PC-3 (cell line): ENCODE measurements at regions not wholly inside any gene's neighbourhood (a gene's known extent, or its start where the extent isn't known, plus 50 kb on each side); places are given as distances from the start of the nearest gene placed in this dataset.

Source experiments
- ATAC-seq: fragments of 200-7000 bp; cut with Tn5 transposase; 2 replicates; pipeline ENCODE4 v1.9.1; 2020; ENCODE audit warnings: mild to moderate bottlenecking, moderate library complexity
- BruUV-seq: library from RNA; stranded (reverse); fragments of 400-500 nt; replicated peaks from 2 replicates; lab custom pipeline; 2021; lab: Mats Ljungman, UMichigan
- CTCF ChIA-PET: fragments of 300-600 bp; sonication (Branson Sonifier 250); formaldehyde crosslinking; loops from one replicate; lab custom pipeline; 2022; ENCODE audit warnings: antibody characterized with exemption; lab: Charles Lee
- POLR2A ChIA-PET: fragments of 300-600 bp; sonication (Branson Sonifier 250); formaldehyde crosslinking; loops from one replicate; lab custom pipeline; 2022; ENCODE audit warnings: antibody characterized with exemption; ENCODE audit not compliant: unreplicated experiment; lab: Charles Lee
- DNase-seq: peaks from one replicate; pipeline ENCODE4 v3.0.0-alpha.2; 2015
- H2AFZ ChIP-seq: fragments of 300-600 bp; sonication (generic); 2 replicates; pipeline ENCODE4 v1.6.0; 2016; ENCODE audit warnings: antibody characterized with exemption, low read length
- H3F3A ChIP-seq: fragments of 300-600 bp; sonication (generic); one replicate; pipeline ENCODE4 v1.6.0; 2017; ENCODE audit warnings: antibody characterized with exemption, low read length, control low read depth, mild to moderate bottlenecking; ENCODE audit not compliant: unreplicated experiment
- H3K27ac ChIP-seq: fragments of 300-600 bp; sonication (generic); 2 replicates; pipeline ENCODE4 v1.5.1; 2016; ENCODE audit warnings: mild to moderate bottlenecking, low read length
- H3K27me3 ChIP-seq: fragments of 300-600 bp; sonication (generic); 2 replicates; pipeline ENCODE4 v1.6.1; 2016; ENCODE audit warnings: low read length, mixed read lengths
- H3K36me3 ChIP-seq: fragments of 300-600 bp; sonication (generic); 2 replicates; pipeline ENCODE4 v1.6.1; 2016; ENCODE audit warnings: low read depth, mixed run types, low read length, mixed read lengths
- H3K4me1 ChIP-seq: fragments of 300-600 bp; sonication (generic); 2 replicates; pipeline ENCODE4 v1.5.1; 2016; ENCODE audit warnings: low read length; ENCODE audit not compliant: insufficient read depth
- H3K4me2 ChIP-seq: fragments of 300-600 bp; sonication (generic); 2 replicates; pipeline ENCODE4 v1.6.0; 2016; ENCODE audit warnings: low read length
- H3K4me3 ChIP-seq: fragments of 300-600 bp; sonication (generic); 2 replicates; pipeline ENCODE4 v1.5.1; 2016; ENCODE audit warnings: mild to moderate bottlenecking, low read length, mixed read lengths
- H3K79me2 ChIP-seq: fragments of 300-600 bp; sonication (generic); 2 replicates; pipeline ENCODE4 v1.6.1; 2017; ENCODE audit warnings: low read length, mixed read lengths
- H3K9ac ChIP-seq: fragments of 300-600 bp; sonication (generic); 2 replicates; pipeline ENCODE4 v1.6.0; 2016; ENCODE audit warnings: mild to moderate bottlenecking, low read length
- H3K9me2 ChIP-seq: fragments of 300-600 bp; sonication (generic); replicated peaks from 2 replicates; pipeline ENCODE4 v1.6.1; 2016; ENCODE audit warnings: mixed run types, low read length, mixed read lengths
- H3K9me3 ChIP-seq: fragments of 300-600 bp; sonication (generic); 2 replicates; pipeline ENCODE4 v1.6.1; 2016; ENCODE audit warnings: low read length, mixed read lengths
- H4K20me1 ChIP-seq: fragments of 300-600 bp; sonication (generic); 2 replicates; pipeline ENCODE4 v1.6.1; 2016; ENCODE audit warnings: low read length, mixed read lengths
- EZH2 ChIP-seq: fragments of 300-600 bp; sonication (generic); IDR thresholded peaks from one replicate; pipeline ENCODE4 v1.6.1; 2017; ENCODE audit warnings: antibody characterized with exemption, mild to moderate bottlenecking, low read length; ENCODE audit not compliant: unreplicated experiment
- EZH2phosphoT487 ChIP-seq: fragments of 300-600 bp; sonication (generic); IDR thresholded peaks from 2 replicates; pipeline ENCODE4 v1.6.1; 2018; ENCODE audit warnings: mild to moderate bottlenecking, antibody characterized with exemption, low read length, borderline replicate concordance
- intact Hi-C: fragments of 100-400 bp; cut with micrococcal nuclease; formaldehyde crosslinking; loops from 2 replicates; pipeline ENCODE4 v1.9.0; 2023
- TF ChIP-seq, protein P1 (sequence below): fragments of 300-600 bp; sonication (generic); conservative IDR thresholded peaks from 2 replicates; pipeline ENCODE4 v1.5.1; 2017; ENCODE audit warnings: antibody characterized with exemption, low read depth, mild to moderate bottlenecking, low read length

DNA sequence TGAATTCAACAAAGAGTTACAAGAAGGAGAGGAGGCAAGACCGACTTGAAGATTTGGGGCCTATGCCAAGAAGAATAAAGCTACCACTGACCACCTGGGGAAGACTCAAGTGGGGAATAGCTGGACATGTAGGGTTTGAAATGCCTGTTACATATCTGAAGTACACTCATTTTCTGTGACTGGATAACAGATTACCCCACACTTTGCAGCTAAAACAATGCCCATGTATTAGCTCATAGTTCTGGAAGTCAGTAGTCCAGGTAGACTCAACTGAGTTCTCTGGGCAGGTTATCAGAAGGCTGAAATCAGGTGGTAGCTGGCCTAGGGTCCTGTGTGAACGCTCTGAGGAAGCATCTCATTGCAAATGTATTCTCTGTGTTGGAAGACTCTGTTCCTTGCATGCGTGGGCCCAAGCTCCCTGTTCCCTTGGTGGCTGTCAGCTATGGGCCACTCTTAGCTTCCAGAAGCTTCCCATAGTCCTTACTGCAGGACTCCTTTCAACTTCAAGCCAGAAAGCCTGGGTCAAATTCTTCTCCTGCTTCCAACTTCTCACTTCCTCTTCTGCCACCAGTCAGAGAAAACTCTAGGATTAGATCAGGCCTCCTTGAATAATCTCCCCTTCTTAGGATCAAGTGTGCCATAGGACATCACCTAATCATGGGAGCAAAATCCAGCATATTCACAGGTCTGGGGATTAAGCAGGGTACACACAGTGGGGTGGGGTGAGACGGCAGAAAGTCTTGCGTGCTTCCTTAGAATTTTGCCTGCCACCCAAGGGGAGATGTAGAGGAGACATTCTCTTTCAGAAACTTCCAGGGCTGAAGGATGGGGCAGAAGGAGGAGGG lies 187.8 kb downstream of the SHQ1 start:
- BruUV-seq = no TSS peak
- intact Hi-C loops = loop anchor here (2.0 to 5.0 kb wide), 5 partner anchors 62 to 213 kb away; partner anchors contain the start of gene RYBP
- POLR2A ChIA-PET = no interaction called here
- peak overlapping the region; percentile 28; the same call in 1 of the 2 replicates for H3K4me2 ChIP-seq
- no peak overlapping the region for H2AFZ ChIP-seq
- H3K9me2 ChIP-seq = no peaks in the 10 kb centered on the region
- H3K27ac ChIP-seq = no peak overlapping the region
- H3K4me3 ChIP-seq = no peak overlapping the region
- no peaks in the 10 kb centered on the region for H3K36me3 ChIP-seq
- no peaks in the 10 kb centered on the region for H3K27me3 ChIP-seq
- no peak overlapping the region for H3K9ac ChIP-seq
- CTCF ChIA-PET = no interaction called here
- ATAC-seq (no peak; the same call in 1 of the 2 replicates), DNase-seq (no peak)
- no peaks in the 10 kb centered on the region for H3K9me3 ChIP-seq
- peaks cover 22% of the 10 kb centered on the region for H3K4me1 ChIP-seq
- TF ChIP-seq, protein P1, sequence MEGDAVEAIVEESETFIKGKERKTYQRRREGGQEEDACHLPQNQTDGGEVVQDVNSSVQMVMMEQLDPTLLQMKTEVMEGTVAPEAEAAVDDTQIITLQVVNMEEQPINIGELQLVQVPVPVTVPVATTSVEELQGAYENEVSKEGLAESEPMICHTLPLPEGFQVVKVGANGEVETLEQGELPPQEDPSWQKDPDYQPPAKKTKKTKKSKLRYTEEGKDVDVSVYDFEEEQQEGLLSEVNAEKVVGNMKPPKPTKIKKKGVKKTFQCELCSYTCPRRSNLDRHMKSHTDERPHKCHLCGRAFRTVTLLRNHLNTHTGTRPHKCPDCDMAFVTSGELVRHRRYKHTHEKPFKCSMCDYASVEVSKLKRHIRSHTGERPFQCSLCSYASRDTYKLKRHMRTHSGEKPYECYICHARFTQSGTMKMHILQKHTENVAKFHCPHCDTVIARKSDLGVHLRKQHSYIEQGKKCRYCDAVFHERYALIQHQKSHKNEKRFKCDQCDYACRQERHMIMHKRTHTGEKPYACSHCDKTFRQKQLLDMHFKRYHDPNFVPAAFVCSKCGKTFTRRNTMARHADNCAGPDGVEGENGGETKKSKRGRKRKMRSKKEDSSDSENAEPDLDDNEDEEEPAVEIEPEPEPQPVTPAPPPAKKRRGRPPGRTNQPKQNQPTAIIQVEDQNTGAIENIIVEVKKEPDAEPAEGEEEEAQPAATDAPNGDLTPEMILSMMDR = no peak
- TF ChIP-seq EZH2 (no peak), EZH2phosphoT487 (no peak)
- H3F3A ChIP-seq = no peaks in the 10 kb centered on the region
- no peaks in the 10 kb centered on the region for H3K79me2 ChIP-seq
- no peaks in the 10 kb centered on the region for H4K20me1 ChIP-seq

DNA sequence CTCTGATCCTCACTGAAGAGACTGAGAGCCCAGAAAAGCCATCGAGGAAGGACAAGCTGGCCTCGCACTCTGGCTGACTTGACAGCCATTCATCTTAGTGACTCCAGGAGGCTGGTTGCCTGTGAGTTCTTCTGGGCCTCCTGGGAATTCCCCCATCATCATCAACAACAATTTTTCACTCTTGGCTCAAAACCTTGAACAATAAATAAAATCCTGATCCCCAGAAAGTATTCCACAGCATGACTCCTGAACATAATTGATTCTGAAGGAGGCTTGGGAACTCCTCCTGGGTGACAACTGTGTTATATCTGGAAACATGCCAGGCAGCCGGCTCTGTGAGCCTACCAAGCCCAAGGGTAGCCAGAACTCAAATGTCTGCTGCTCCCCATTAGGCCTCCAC lies 188.6 kb downstream of the SHQ1 start:
- ATAC-seq (no peak), DNase-seq (no peak)
- no peaks in the 10 kb centered on the region for H3K9me2 ChIP-seq
- TF ChIP-seq, protein P1 = no peak
- no peak for TF ChIP-seq EZH2
- TF ChIP-seq EZH2phosphoT487 = no peak
- no peaks in the 10 kb centered on the region for H4K20me1 ChIP-seq
- H3K4me1 ChIP-seq = peaks cover 31% of the 10 kb centered on the region
- no peaks in the 10 kb centered on the region for H3F3A ChIP-seq
- H3K4me3 ChIP-seq = no peak overlapping the region
- no peak overlapping the region for H2AFZ ChIP-seq
- CTCF ChIA-PET = no interaction called here
- H3K79me2 ChIP-seq = no peaks in the 10 kb centered on the region
- no peak overlapping the region for H3K27ac ChIP-seq
- intact Hi-C loops = no loop called here
- H3K9me3 ChIP-seq = no peaks in the 10 kb centered on the region
- H3K27me3 ChIP-seq = 0 out of 2 replicates have a peak, but pooled peaks cover 5% of the 10 kb centered on the region
- BruUV-seq = no TSS peak
- H3K4me2 ChIP-seq = no peak overlapping the region
- H3K9ac ChIP-seq = no peak overlapping the region
- POLR2A ChIA-PET = no interaction called here
- no peaks in the 10 kb centered on the region for H3K36me3 ChIP-seq

DNA sequence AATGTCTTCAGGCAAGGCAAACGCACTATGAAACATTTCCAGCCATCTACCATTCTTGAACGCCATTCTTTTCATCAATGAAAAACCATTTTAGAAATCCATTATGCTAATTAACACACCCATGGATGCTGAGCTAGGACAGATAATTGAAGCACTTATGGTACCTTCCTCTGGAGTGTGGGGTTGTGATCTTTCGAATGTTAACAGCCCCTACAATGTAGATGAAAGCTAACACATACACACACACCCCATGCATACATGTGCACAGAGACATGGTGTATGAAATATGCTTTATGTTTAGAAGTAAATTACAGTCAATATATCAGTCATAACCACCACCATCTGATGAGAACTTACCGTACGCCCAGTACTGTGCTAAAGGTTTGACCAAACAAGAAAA lies 189.1 kb downstream of the SHQ1 start:
- no peak for ATAC-seq
- no peak overlapping the region for H3K27ac ChIP-seq
- intact Hi-C loops = no loop called here

More for the DNA sequence above, 189.1 kb downstream of the SHQ1 start:
- H3K27me3 ChIP-seq = 0 out of 2 replicates have a peak, but pooled peaks cover 5% of the 10 kb centered on the region
- ChIA-PET CTCF (no interaction called here), POLR2A (no interaction called here)
- no peaks in the 10 kb centered on the region for H3K9me2 ChIP-seq
- no peak overlapping the region for H3K4me2 ChIP-seq
- no TSS peak for BruUV-seq
- DNase-seq = no peak
- no peak for TF ChIP-seq EZH2phosphoT487
- TF ChIP-seq, protein P1 = no peak
- no peak for TF ChIP-seq EZH2
- no peak overlapping the region for H3K9ac ChIP-seq
- no peaks in the 10 kb centered on the region for H3F3A ChIP-seq
- H3K9me3 ChIP-seq = no peaks in the 10 kb centered on the region
- H3K36me3 ChIP-seq = no peaks in the 10 kb centered on the region
- H3K79me2 ChIP-seq = no peaks in the 10 kb centered on the region
- H2AFZ ChIP-seq = no peak overlapping the region
- H3K4me3 ChIP-seq = no peak overlapping the region
- no peaks in the 10 kb centered on the region for H4K20me1 ChIP-seq
- H3K4me1 ChIP-seq = peaks cover 31% of the 10 kb centered on the region
